ENCODE measurements at regions not wholly inside any gene's neighbourhood (a gene's known extent, or its start where the extent isn't known, plus 50 kb on each side); places are given as distances from the start of the nearest gene placed in this dataset.

DNA sequence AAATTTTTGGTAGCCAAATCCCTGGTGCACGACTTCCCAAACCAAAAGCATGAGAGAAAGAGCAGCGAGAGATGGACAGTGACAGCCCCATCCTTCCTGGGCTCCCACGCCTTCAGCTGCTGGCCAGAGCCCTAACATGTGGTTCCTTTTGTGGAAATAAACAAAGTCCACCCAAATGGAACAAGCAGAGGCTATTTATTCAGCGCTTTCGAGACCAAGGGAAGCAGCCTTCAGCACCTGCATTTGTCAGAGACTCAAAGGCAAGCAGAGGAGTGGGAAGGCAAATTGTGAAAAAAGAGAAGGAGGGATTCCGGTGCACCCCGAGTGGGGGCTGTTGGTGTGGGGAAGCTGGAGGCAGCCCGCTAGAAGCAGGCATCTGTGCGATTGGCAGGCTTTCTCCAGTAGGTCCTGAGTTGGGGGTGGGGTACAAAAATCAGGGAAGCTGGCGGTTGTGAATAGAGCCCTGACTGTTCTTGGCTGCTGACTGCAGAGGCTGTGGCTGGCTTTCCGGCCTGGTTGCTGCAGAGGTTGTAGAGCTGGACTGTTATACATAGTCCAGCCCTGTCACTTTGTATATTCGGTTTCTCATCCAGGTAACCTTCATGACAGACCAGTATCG, 427.2 kb downstream of the OCA2 start:
- no peak for DNase-seq (ENCODE audit: low read depth, low spot score)

DNA sequence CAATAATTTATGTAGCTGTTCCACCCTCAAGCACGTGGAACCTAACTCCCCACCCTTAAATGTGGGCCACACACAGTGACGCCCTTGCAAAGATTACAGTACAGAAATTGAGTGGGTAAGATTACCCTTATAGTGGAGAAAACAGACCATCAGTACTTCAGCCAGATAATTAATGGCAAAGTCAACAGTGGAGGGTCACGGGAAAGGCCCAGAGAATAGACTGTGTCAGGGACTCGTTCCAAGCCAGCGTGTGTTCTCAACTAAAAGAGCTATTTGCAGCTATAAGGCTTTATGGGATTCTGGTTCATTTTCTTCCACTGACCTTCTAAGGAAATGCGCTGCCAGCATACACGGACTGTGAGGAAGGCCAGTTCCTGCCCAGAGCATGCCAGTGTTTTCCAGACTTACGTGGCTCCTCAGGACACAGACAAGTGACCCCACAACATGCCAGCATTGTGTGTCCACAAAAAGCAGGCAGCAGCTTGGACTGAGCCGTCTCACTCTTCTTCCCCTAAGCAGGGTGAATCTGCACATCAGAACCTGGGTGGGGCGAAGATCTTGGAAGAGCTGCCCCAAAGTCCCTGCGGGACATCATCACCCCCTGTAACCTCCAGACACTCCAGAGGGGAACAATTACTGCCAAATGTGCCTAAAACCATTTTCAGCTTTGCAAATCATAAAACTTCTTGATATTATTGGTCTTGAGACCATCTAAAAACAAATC, 428.5 kb downstream of the OCA2 start:
- DNase-seq (ENCODE audit: low read depth, low spot score): no peak

DNA sequence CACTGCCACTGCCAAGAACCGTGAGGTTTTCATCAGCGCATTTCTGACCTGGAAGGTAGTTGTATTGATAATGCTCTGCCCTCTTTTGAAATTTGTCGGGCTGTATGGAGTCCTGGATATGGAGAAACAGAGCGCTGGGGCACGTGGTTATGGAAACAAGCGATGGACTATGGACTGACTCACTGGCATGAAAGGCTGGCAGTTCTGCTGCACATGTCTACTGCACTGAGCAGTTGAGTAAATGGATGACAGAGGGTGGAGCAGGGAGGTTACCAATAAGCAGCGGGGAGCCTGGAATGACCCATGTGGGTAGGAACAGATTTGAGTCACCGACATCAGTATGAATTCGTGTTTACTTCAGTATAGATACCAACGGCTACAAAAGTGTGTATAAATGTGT, 429.5 kb downstream of the OCA2 start:
- no peak for DNase-seq (ENCODE audit: low read depth, low spot score)

DNA sequence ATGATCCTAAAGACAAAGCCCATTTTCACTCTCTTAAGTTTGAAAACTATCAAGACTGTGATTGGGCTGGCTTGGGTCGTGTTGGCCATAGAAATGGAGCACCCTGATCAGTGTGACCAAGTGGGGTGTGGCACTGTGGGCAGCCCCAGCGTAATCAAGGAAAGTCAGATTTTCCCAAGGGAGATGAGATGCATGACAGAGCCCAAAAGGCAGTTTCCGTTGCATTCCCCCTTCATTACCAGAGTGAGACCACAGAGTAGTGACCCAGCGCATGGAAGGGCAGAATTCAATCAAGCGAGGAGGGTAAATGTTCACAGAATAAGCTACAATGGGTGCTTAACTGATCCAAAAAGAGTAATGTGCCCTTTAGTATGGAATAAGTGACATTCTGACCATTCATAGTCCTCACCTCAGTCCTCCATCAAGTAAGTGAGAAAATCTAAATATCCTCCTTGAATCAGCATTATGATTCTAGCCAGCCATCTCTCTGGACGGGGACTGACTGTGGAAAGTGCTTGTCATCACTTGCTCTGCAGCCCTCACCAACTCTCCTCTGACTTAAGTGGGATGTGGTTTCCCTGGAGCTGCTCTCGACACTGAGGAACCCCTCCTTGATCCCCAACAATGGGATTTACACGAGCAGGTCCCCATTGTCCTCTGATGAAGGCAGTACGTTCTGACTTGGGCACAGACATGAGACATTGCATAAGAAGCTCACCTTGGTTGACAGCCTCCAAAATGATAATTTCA, 430.5 kb downstream of the OCA2 start:
- no peak for DNase-seq (ENCODE audit: low read depth, low spot score)

DNA sequence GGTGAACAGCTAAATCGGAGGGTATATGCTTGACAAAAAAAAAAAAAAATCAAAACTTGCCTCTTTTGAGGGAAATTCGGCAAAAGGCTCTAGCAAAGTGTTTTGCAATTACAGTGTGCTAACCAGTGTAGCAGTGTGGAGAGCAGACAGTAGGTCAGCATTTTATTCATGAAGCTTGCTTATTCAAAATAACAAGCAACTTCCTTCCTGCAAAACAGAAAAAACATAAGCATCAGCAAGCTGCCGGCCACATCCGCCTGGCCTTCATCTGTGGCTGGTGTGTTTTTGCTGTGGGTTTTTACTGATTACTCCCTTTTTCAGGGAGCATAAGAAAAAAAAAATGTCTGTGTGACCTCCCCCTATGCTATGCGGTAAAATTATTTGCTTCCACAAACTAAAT, 434.1 kb downstream of the OCA2 start:
- DNase-seq (ENCODE audit: low read depth, low spot score): no peak

DNA sequence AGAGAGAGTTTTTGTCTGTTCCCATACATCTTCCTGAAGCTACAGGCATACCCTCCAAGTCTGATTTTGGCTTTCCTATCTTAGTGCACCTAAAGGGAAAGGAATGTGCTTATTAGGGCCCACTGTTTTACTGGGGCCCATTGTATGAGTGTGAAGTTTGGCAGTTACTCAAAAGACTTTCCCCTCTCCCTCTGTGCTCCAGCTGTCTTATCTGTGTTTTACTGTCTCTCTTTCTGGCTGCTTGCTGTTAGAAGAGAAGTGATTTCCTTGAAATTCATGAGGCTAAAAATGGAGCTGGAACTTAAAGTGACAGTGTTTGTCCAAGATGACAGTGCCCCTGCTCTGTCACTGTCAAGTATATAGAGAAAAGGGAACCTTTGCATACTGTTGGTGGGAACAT, 436.2 kb downstream of the OCA2 start:
- no peak for DNase-seq (ENCODE audit: low read depth, low spot score)

DNA sequence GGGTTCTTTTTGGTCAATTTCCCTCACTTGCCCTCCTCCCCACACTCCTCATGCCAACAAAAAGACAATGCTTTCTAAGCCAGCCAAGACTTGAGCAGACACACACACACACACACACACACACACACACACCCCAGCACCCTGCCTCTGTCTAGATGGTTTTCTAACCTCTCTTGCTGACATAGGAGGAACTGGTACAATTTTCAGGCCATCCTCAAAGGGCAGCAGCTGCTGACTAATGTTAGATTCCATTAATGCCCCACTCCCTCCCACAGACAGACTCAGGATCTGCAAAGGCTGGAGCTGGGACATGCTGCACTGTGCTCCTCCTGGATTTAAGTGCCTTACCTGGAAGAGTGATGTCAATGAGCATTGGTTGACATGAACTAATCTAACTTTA, 438.4 kb downstream of the OCA2 start:
- DNase-seq (ENCODE audit: low read depth, low spot score): no peak

DNA sequence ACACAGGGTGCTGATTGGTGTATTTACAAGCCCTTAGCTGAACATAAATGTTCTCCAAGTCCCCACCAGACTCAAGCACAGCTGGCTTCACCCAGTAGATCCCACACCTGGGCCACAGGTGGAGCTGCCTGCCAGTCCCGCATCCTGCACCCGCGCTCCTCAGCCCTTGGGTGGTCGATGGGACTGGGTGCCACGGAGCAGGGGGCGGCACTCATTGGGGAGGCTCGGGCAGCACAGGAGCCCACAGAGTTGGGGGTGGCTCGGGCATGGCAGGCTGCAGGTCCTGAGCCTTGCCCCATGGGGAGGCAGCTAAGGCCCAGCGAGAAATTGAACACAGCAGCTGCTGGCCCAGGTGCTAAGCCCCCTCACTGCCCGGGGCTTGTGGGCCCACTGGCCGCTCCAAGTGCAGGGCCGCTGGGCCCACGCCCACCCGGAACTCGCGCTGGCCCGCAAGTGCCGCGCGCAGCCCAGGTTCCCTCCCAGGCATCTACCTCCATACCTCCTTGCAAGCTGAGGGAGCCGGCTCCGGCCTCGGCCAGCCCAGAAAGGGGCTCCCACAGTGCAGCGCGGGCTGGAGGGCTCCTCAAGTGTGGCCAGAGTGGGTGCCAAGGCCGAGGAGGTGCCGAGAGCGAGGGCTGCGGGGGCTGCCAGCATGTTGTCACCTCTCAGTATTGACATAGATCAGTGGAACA, 442.7 kb downstream of the OCA2 start:
- no peak for DNase-seq (ENCODE audit: low read depth, low spot score)

DNA sequence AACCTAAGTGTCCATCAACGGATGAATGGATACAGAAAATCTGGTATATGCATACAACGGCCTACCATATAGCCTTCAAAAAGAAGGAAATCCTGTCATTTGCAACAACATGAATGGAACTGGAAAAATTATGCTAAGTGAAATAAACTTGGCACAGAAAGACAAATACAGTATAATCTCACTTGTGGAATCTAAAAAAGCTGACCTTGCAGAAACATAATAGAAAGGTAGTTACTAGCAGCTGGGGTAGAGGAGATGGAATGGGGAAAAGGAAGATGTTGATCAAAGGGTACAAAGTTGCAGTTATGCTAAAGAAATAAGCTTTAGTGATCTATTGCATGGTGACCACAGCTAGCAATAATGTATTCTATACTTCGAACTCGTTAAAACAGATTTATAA, 444.1 kb downstream of the OCA2 start:
- no peak for DNase-seq (ENCODE audit: low read depth, low spot score)

DNA sequence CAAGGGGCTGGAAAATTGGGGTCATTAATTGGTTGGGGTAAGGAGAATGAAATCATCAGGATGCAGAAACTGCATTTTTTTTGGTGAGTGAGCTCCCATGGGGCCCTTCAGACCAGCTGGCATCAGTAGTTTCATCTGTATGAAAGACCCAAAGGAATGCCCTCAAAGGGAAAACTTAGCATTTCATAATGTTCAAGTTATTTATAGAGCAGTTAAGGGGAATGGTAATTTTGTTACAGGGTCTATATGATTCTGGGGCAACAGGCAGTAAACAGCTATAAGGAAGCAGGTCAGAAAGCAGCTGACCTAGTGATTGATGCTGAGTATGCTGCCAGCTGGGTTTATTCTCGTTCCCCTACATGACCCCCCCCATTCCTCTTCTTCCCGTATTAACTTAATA, 448.9 kb downstream of the OCA2 start:
- no peak for DNase-seq (ENCODE audit: low read depth, low spot score)

DNA sequence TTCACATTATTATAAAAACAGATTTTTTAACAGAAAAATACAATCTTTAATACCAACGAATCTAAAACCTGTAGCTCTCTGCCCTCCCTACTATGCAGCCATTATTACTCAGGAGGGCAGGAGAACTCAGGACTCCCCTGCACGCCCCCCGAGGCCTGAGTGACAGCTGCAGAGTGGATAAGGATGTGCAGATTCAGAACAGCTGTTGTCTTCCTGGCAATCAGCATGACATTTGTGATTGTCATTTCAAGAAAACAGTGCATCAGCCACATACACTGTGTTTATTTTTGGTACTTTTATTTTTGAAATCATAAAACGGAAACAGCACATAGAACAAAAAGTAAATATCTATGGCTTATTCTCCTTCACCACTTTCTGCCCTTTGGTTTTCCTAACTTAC, 450.8 kb downstream of the OCA2 start:
- DNase-seq (ENCODE audit: low read depth, low spot score): no peak

DNA sequence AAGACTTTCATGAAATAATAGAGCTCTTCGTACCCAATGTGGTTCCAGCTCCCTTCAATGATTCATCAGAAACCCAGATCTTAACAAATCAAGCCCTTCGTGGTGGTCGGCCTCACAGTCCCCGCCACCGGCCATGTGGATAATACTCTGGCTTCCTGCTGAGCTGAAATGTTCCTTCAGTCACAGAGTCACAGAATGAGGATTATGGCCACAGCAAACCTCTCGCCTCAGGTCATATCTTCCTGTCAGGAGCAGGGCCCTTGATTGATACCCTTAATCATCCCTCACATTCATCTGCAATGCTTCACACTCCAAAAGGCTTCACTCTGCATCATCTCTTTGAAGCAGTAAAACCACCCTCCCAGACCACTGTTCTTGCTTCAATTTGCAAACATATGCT, 452.6 kb downstream of the OCA2 start:
- DNase-seq (ENCODE audit: low read depth, low spot score): peak; percentile 30

DNA sequence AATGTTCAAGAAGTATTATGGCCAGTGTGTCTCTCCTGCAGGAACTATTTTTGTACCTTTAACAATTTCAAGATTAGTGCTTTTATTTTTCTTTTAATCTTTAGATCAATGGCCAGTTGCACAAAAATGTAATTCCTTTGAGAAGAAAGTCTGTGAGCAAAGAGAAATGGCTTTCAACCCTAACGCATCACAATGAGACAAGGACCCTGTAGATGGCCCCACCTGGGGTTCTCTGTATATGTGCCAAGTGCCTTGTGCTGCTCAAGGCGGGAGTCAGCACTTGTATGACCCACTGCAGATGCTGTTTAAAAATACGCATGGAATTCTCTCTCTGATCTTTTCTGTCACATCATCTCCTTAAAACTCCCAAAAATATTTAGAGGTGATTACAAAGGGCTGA, 453.4 kb downstream of the OCA2 start:
- no peak for DNase-seq (ENCODE audit: low read depth, low spot score)

DNA sequence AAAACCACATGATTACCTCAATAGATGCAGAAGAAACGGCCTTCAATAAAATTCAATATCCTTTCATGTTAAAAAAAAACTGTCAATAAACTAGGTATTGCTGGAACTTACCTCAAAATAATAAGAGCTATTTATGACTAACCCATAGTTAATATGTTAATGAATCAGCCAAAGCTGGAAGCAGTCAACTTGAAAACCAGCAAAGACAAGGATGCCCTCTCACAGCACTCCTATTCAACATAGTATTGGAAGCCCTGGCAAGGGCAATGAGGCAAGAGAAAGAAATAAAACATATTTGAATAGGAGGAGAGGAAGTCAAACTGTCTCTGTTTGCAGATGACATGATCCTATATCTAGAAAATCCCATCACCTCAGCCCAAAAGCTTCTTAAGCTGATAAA, 456.1 kb downstream of the OCA2 start:
- no peak for DNase-seq (ENCODE audit: low read depth, low spot score)

DNA sequence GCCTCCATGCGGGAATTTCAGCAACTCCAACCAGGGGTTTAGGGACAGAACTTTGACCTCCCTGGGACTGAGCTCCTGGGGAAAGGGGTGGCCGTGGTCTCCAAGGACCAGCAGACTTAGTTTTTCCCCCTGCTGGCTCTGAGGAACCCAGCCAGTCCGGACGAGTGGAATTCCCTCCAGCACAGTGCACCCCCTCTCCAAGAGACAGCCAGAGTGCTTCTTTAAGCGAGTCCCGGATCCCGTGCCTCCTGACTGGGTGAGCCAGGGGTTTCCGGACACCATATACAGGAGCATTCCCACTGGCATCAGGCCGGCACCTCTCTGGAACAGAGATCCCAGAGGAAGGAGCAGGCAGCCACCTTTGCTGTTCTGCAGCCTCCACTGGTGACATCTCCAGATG, 459.5 kb downstream of the OCA2 start:
- no peak for DNase-seq (ENCODE audit: low read depth, low spot score)

DNA sequence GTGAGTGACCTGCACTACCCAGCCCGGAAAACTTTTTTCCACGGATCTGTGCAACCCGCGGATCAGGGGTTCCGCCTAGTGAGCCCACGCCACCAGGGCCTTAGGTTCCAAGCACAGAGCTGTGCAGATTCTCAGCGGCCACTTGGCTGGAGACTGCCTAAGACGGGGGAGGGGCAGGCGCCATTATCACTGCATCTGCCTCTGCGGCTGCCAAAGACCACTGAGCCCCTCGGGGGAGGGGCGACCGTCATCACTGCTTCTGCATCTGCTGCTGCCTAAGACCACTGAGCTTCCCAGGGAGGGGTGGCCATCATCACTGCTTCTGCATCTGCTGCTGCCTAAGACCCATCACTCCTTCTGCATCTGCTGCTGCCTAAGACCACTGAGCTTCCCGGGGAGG, 460.2 kb downstream of the OCA2 start:
- peak; percentile 50 for DNase-seq (ENCODE audit: low read depth, low spot score)

DNA sequence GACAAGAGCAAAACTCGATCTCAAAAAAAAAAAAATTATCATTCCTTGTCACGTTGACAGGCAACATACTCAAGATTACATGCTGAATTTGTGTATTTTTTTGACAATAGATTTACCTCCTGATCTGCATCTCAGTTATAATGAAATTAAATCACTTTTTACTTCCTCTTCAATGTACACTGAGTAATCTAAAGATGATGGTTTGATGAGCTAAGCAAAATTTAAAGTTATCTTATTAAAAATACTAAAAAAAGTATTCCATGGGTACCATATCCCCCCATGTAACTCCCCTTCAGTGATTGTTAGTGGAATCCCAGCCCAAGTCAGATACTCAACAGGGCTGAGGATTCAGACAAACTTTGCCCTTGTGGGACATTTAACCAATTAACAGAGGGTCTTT, 463.2 kb downstream of the OCA2 start:
- DNase-seq (ENCODE audit: low read depth, low spot score): no peak

DNA sequence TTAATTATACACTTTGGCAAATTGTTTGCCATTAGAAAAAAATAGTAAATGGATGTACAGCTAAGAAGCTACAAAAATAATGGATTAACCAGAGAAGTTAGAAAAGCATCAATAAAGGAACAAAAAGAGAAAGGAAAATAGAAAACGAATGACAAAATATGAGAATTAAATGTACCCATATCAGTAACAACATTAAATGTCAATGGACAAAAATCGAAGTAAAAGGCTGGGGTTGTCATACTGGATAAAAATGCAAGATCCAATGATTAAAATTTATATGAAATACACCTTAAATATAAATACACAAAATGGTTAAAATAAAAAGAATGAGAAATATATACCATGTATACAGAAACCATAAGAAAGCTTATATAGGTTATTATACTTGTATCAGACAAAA, 470.6 kb downstream of the OCA2 start:
- DNase-seq (ENCODE audit: low read depth, low spot score): no peak

DNA sequence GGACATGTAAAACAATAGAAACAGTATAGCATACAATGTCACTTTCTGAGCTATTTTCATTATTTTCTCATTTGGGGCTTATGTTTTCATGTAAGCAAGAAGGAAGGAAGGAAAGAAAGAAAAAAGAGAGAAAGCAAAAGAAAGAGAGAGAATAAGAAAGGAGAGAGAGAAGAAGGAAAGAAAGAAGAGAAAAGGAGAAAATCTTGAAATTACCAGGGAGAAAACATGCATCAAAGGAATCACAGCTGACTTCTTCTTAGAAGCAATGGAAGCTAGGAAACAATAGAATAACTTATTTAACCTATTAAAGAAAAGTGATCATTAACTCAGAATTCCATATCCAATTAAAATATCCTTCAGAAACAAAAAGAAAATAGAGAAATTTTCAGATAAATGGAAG, 471.5 kb downstream of the OCA2 start:
- DNase-seq (ENCODE audit: low read depth, low spot score): no peak

DNA sequence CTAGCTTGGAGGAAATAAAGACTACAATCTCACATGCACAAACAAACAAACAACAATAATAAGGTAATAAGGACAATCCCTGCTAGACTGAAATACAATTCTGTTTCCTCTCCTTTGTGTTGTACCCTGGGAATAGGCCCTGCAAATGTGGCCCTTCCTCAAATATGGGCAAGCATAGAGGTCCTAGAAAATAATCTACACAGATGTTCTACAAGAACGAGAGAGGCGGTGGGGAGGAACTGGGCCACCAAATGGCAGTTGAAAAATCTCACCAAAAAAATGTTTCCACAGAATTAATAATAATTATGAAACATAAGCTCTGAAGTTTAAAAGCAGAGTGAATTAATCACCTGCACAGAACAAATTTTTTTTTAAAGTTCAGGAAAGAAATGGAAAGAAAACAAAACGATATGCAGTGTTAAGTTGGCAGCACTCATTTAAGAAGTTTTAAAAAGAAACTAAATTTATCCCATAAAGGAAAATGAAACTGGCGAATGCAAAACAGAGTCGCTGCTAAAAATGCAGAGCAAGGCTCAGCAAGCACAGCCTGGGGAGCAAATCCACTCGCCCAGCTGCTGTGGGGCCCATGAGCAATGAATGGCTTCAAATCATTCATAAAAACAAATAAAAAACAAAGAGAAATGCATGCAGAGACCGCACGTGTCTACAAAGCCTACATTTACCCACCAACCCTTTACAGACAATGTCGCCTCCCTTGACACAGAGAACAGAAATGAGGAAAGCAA, 475.4 kb downstream of the OCA2 start:
- no peak for DNase-seq (ENCODE audit: low read depth, low spot score)

DNA sequence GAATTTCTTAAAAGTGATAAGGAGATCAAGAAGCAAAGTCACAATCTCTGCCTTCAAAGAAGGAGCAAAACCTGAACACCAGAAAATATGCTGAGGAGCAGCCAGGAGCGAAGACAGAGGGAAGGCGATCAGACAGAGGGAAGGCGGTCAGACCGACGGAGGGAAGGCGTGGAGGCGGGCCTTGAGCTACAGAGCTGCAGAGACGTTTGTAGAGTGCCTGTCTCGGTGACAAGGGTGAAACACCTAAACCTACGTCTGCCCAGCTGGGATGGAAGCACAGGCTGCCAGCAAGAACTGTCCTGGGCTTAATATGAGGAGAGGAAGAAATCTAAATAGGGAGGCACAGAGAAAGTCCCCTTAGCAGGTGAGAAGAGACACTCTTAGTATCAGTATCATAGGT, 476.0 kb downstream of the OCA2 start:
- DNase-seq (ENCODE audit: low read depth, low spot score): no peak

DNA sequence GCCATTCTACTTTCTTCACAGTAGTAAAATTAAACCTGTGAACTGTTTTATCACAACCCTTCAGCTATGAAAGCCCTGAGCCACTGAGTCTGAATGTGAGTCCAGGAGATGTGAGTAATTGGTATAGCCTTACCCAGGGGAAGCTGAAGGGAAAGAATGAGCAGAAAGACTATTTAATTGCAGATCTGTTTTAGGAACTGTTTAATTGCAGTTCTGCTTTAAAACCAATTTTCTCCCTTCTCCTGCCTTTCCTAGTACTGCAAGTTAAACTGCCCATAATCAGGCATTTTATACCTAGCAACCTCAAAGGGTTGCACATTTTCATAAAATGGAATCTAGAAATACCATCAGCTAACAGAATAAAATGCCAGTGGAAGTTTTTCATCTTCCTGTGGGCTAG, 476.7 kb downstream of the OCA2 start:
- no peak for DNase-seq (ENCODE audit: low read depth, low spot score)
